Kidney capillary endothelial cell (primary cell): ENCODE measurements at regions not wholly inside any gene's neighbourhood (a gene's known extent, or its start where the extent isn't known, plus 50 kb on each side); places are given as distances from the start of the nearest gene placed in this dataset.
A peak's percentile ranks its signal among the peaks of the same experiment; 100 is the strongest.

Experiments used
- DNase-seq: peaks from one replicate; pipeline ENCODE4 v3.0.0-alpha.2; 2018; ENCODE audit warnings: low spot score

DNA sequence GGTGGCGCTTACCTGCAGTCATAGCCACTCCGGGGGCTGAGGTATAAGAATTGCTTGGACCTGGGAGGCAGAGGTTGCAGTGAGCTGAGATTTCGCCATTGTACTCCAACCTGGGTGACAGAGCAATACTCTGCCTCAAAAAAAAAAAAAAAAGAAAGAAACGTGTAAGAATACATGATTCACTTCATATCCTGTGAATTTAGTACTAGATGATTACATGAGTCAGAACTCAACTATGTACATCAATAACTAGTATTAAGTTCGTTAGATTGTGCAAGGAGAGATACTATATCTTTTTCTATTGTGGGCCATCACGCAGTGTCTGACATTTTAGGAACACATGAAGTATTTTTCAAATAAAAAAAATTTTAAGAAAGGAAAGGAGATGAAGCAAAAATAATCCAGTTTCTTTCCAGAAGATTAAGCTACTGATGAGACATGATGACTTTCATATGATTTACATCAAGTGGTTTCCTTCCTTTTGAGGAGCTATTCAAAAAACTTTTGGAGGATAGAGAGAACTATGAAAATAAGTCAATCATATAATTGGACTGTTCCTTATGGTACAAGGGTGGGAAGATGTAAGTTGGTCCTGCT, 64.7 kb upstream of the EXOC1L start:
- peak; percentile 87 for DNase-seq

- no peak for DNase-seq
Observed at GRCh38 chr4:55756208-55756607, 63.4 kb upstream of the EXOC1L start.

DNA sequence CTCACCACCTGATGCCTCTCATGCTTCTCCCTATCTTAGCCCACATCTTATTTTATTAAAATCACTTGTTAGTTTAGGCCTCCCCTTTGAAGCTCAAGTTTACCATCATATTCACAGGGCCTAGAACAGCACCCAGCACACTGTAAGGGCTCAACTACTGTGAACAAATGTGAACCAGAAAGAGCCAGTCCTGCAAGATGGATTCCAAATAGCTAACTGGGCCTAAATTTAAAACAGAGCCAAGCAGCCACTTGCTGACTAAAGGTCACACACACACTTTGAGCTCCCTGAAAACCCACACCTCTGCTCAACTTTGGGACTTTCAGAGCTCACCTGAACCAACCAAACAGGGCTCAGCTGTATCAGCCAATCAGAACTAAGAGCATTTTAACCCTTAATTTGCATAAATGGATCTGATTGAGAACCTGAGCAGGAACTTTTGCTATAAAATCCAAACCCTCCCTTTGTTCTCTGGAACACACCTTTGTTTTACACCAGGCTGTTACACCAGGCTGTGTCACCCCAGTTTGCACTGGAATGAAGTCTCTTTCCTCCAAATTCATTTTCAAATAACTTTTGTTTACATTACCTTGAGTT, 62.1 kb upstream of the EXOC1L start:
- DNase-seq, result no peak

GRCh38 chr4:55758066-55758465, 61.5 kb upstream of the EXOC1L start:
- DNase-seq, result peak; percentile 50

GRCh38 chr4:55758570-55758969, 61.0 kb upstream of the EXOC1L start:
- DNase-seq, result no peak

- DNase-seq, result no peak
Observed at GRCh38 chr4:55762819-55763218, 56.8 kb upstream of the EXOC1L start.

DNA sequence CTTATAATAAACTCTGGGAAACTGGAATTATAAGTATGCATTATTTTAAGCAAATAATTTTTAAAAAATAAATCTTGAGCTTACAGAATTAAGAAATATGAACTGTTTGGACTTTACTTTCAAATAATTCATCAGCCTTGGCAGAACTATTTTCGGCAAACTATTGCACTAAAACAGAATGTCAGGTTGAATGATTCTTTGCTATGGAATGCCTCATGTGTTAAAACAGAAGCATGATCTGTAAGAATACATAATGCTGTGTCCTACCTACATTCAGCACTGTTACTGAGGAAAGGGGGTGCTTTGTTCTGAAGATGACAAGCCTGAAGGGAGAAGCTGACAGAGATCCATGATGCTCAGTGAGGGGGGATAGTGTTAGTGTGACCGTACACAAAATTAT, 55.6 kb upstream of the EXOC1L start:
- DNase-seq, result no peak

GRCh38 chr4:55765070-55765469, 54.5 kb upstream of the EXOC1L start:
- DNase-seq, result no peak

DNA sequence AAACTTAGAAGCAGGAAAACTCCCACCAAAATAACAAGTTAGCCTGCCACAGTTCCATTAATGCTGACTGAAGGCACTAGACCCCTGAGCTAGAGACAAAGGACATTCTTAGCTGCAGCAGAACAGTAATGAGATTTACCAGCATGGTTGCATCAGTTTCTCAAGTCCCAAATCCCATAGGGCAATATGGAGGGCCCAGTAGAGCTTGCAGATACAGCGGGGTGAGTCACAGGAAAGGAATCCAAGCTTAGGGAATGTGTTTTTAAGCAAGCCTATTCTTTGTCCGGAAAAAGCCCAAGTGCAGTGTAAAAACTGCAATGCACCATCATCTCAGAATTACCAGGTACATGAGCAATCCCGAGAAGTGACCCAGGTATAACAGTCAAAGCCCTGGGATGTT, 51.3 kb upstream of the EXOC1L start:
- DNase-seq, result peak; percentile 70
